SK-N-SH (cell line): ENCODE measurements at regions not wholly inside any gene's neighbourhood (a gene's known extent, or its start where the extent isn't known, plus 50 kb on each side); places are given as distances from the start of the nearest gene placed in this dataset.

Experiments used
- CTCF ChIP-seq: fragments of 200-600 bp; sonication (generic); IDR thresholded peaks from 2 replicates; pipeline ENCODE4 v1.6.1; 2017; ENCODE audit warnings: antibody characterized with exemption, mild to moderate bottlenecking, moderate library complexity
- MAX ChIP-seq: IDR thresholded peaks from 2 replicates; pipeline ENCODE4 v1.4.0; 2012; ENCODE audit warnings: low read depth
- MXI1 ChIP-seq: IDR thresholded peaks from 2 replicates; pipeline ENCODE4 v1.6.1; 2012; ENCODE audit warnings: mild to moderate bottlenecking, low read depth, low read length, improper control_type of control experiment
- RCOR1 ChIP-seq: fragments of 150-350 bp; IDR thresholded peaks from 2 replicates; pipeline ENCODE4 v1.6.1; 2017; ENCODE audit warnings: antibody characterized with exemption, low read length

GRCh38 chr16:5488581-5488980, 391.0 kb upstream of the EEF2KMT start:
- TF ChIP-seq MAX = no peak
- no peak for TF ChIP-seq MXI1
- no peak for TF ChIP-seq RCOR1
- TF ChIP-seq CTCF = no peak
